ENCODE measurements at regions not wholly inside any gene's neighbourhood (a gene's known extent, or its start where the extent isn't known, plus 50 kb on each side); places are given as distances from the start of the nearest gene placed in this dataset.

GRCh38 chrX:5068550-5068949 lies 1160.1 kb downstream of the NLGN4X start:
- no peaks in the 10 kb centered on the region for H3K4me1 ChIP-seq (ENCODE audit: control insufficient read depth, insufficient read depth, low read length)
- no peak overlapping the region for H3K4me3 ChIP-seq (ENCODE audit: low read length in 2 of 2)
- H3K9ac ChIP-seq (ENCODE audit: low read length in 2 of 2), result no peak overlapping the region

GRCh38 chrX:5057786-5058185 lies 1170.9 kb downstream of the NLGN4X start:
- Histone ChIP-seq H3K36me3 (ENCODE audit: control insufficient read depth in 2 of 2, insufficient read depth in 2 of 2, low read length in 2 of 2) (no peaks in the 10 kb centered on the region), H3K27ac (ENCODE audit: low read length) (no peak overlapping the region), H3K9ac (ENCODE audit: low read length in 2 of 2) (no peak overlapping the region), H3K9me3 (ENCODE audit: control insufficient read depth in 2 of 2, low read length in 2 of 2) (no peaks in the 10 kb centered on the region), H3K4me3 (ENCODE audit: low read length in 2 of 2) (no peak overlapping the region), H3K27me3 (ENCODE audit: control insufficient read depth in 1 of 2, insufficient read depth in 2 of 2, low read length in 2 of 2) (no peaks in the 10 kb centered on the region), H3K4me1 (ENCODE audit: control insufficient read depth, insufficient read depth, low read length) (no peaks in the 10 kb centered on the region)

More at GRCh38 chrX:5068550-5068949, 1160.1 kb downstream of the NLGN4X start:
- no peak overlapping the region for H3K27ac ChIP-seq (ENCODE audit: low read length)
- H3K9me3 ChIP-seq (ENCODE audit: control insufficient read depth in 2 of 2, low read length in 2 of 2), result no peaks in the 10 kb centered on the region
- no peaks in the 10 kb centered on the region for H3K27me3 ChIP-seq (ENCODE audit: control insufficient read depth in 1 of 2, insufficient read depth in 2 of 2, low read length in 2 of 2)
- no peaks in the 10 kb centered on the region for H3K36me3 ChIP-seq (ENCODE audit: control insufficient read depth in 2 of 2, insufficient read depth in 2 of 2, low read length in 2 of 2)

GRCh38 chrX:5054852-5055251 lies 1173.8 kb downstream of the NLGN4X start:
- Histone ChIP-seq H3K4me3 (ENCODE audit: low read length in 2 of 2) (no peak overlapping the region), H3K4me1 (ENCODE audit: control insufficient read depth, insufficient read depth, low read length) (no peaks in the 10 kb centered on the region), H3K9ac (ENCODE audit: low read length in 2 of 2) (no peak overlapping the region), H3K36me3 (ENCODE audit: control insufficient read depth in 2 of 2, insufficient read depth in 2 of 2, low read length in 2 of 2) (no peaks in the 10 kb centered on the region), H3K27me3 (ENCODE audit: control insufficient read depth in 1 of 2, insufficient read depth in 2 of 2, low read length in 2 of 2) (no peaks in the 10 kb centered on the region), H3K27ac (ENCODE audit: low read length) (no peak overlapping the region), H3K9me3 (ENCODE audit: control insufficient read depth in 2 of 2, low read length in 2 of 2) (no peaks in the 10 kb centered on the region)

- Histone ChIP-seq H3K9ac (ENCODE audit: low read length in 2 of 2) (no peak overlapping the region), H3K27ac (ENCODE audit: low read length) (no peak overlapping the region), H3K36me3 (ENCODE audit: control insufficient read depth in 2 of 2, insufficient read depth in 2 of 2, low read length in 2 of 2) (no peaks in the 10 kb centered on the region), H3K4me1 (ENCODE audit: control insufficient read depth, insufficient read depth, low read length) (no peaks in the 10 kb centered on the region), H3K4me3 (ENCODE audit: low read length in 2 of 2) (no peak overlapping the region), H3K27me3 (ENCODE audit: control insufficient read depth in 1 of 2, insufficient read depth in 2 of 2, low read length in 2 of 2) (no peaks in the 10 kb centered on the region), H3K9me3 (ENCODE audit: control insufficient read depth in 2 of 2, low read length in 2 of 2) (no peaks in the 10 kb centered on the region)
Measured at GRCh38 chrX:5051831-5052491, 1176.7 kb downstream of the NLGN4X start.

- no peaks in the 10 kb centered on the region for H3K36me3 ChIP-seq (ENCODE audit: control insufficient read depth in 2 of 2, insufficient read depth in 2 of 2, low read length in 2 of 2)
- no peaks in the 10 kb centered on the region for H3K27me3 ChIP-seq (ENCODE audit: control insufficient read depth in 1 of 2, insufficient read depth in 2 of 2, low read length in 2 of 2)
- H3K27ac ChIP-seq (ENCODE audit: low read length), result no peak overlapping the region
- H3K4me3 ChIP-seq (ENCODE audit: low read length in 2 of 2), result no peak overlapping the region
- no peaks in the 10 kb centered on the region for H3K9me3 ChIP-seq (ENCODE audit: control insufficient read depth in 2 of 2, low read length in 2 of 2)
- no peaks in the 10 kb centered on the region for H3K4me1 ChIP-seq (ENCODE audit: control insufficient read depth, insufficient read depth, low read length)
- H3K9ac ChIP-seq (ENCODE audit: low read length in 2 of 2), result no peak overlapping the region
Measured at GRCh38 chrX:5042563-5042962, 1186.1 kb downstream of the NLGN4X start.

GRCh38 chrX:5031792-5032191 lies 1196.9 kb downstream of the NLGN4X start:
- Histone ChIP-seq H3K9ac (ENCODE audit: low read length in 2 of 2) (no peak overlapping the region), H3K27me3 (ENCODE audit: control insufficient read depth in 1 of 2, insufficient read depth in 2 of 2, low read length in 2 of 2) (no peaks in the 10 kb centered on the region), H3K9me3 (ENCODE audit: control insufficient read depth in 2 of 2, low read length in 2 of 2) (no peaks in the 10 kb centered on the region), H3K36me3 (ENCODE audit: control insufficient read depth in 2 of 2, insufficient read depth in 2 of 2, low read length in 2 of 2) (no peaks in the 10 kb centered on the region), H3K27ac (ENCODE audit: low read length) (no peak overlapping the region), H3K4me1 (ENCODE audit: control insufficient read depth, insufficient read depth, low read length) (no peaks in the 10 kb centered on the region), H3K4me3 (ENCODE audit: low read length in 2 of 2) (no peak overlapping the region)

- Histone ChIP-seq H3K27ac (ENCODE audit: low read length) (no peak overlapping the region), H3K9me3 (ENCODE audit: control insufficient read depth in 2 of 2, low read length in 2 of 2) (no peaks in the 10 kb centered on the region), H3K36me3 (ENCODE audit: control insufficient read depth in 2 of 2, insufficient read depth in 2 of 2, low read length in 2 of 2) (no peaks in the 10 kb centered on the region), H3K9ac (ENCODE audit: low read length in 2 of 2) (no peak overlapping the region), H3K4me1 (ENCODE audit: control insufficient read depth, insufficient read depth, low read length) (no peaks in the 10 kb centered on the region), H3K27me3 (ENCODE audit: control insufficient read depth in 1 of 2, insufficient read depth in 2 of 2, low read length in 2 of 2) (no peaks in the 10 kb centered on the region), H3K4me3 (ENCODE audit: low read length in 2 of 2) (no peak overlapping the region)
Measured at GRCh38 chrX:5015451-5015850, 1213.2 kb downstream of the NLGN4X start.

- Histone ChIP-seq H3K4me1 (ENCODE audit: control insufficient read depth, insufficient read depth, low read length) (no peaks in the 10 kb centered on the region), H3K9me3 (ENCODE audit: control insufficient read depth in 2 of 2, low read length in 2 of 2) (peaks cover 0 to 5% of the 10 kb centered on the region in 2 donors), H3K9ac (ENCODE audit: low read length in 2 of 2) (no peak overlapping the region), H3K4me3 (ENCODE audit: low read length in 2 of 2) (no peak overlapping the region), H3K27ac (ENCODE audit: low read length) (no peak overlapping the region), H3K27me3 (ENCODE audit: control insufficient read depth in 1 of 2, insufficient read depth in 2 of 2, low read length in 2 of 2) (no peaks in the 10 kb centered on the region), H3K36me3 (ENCODE audit: control insufficient read depth in 2 of 2, insufficient read depth in 2 of 2, low read length in 2 of 2) (no peaks in the 10 kb centered on the region)
Measured at GRCh38 chrX:4994855-4995254, 1233.8 kb downstream of the NLGN4X start.

- H3K9ac ChIP-seq (ENCODE audit: low read length in 2 of 2), result no peak overlapping the region
- no peak overlapping the region for H3K4me3 ChIP-seq (ENCODE audit: low read length in 2 of 2)
- no peaks in the 10 kb centered on the region for H3K27me3 ChIP-seq (ENCODE audit: control insufficient read depth in 1 of 2, insufficient read depth in 2 of 2, low read length in 2 of 2)
- no peak overlapping the region for H3K27ac ChIP-seq (ENCODE audit: low read length)
- H3K4me1 ChIP-seq (ENCODE audit: control insufficient read depth, insufficient read depth, low read length), result no peaks in the 10 kb centered on the region
- no peaks in the 10 kb centered on the region for H3K9me3 ChIP-seq (ENCODE audit: control insufficient read depth in 2 of 2, low read length in 2 of 2)
- H3K36me3 ChIP-seq (ENCODE audit: control insufficient read depth in 2 of 2, insufficient read depth in 2 of 2, low read length in 2 of 2), result no peaks in the 10 kb centered on the region
Measured at GRCh38 chrX:4978613-4979012, 1250.1 kb downstream of the NLGN4X start.

GRCh38 chrX:4971646-4972045 lies 1257.0 kb downstream of the NLGN4X start:
- no peaks in the 10 kb centered on the region for H3K4me1 ChIP-seq (ENCODE audit: control insufficient read depth, insufficient read depth, low read length)
- H3K9ac ChIP-seq (ENCODE audit: low read length in 2 of 2), result no peak overlapping the region
- no peak overlapping the region for H3K4me3 ChIP-seq (ENCODE audit: low read length in 2 of 2)
- no peak overlapping the region for H3K27ac ChIP-seq (ENCODE audit: low read length)
- no peaks in the 10 kb centered on the region for H3K27me3 ChIP-seq (ENCODE audit: control insufficient read depth in 1 of 2, insufficient read depth in 2 of 2, low read length in 2 of 2)
- no peaks in the 10 kb centered on the region for H3K36me3 ChIP-seq (ENCODE audit: control insufficient read depth in 2 of 2, insufficient read depth in 2 of 2, low read length in 2 of 2)
- H3K9me3 ChIP-seq (ENCODE audit: control insufficient read depth in 2 of 2, low read length in 2 of 2), result peaks cover 0 to 4% of the 10 kb centered on the region in 2 donors

GRCh38 chrX:4964112-4964511 lies 1250.7 kb upstream of the PRKX start:
- no peaks in the 10 kb centered on the region for H3K4me1 ChIP-seq (ENCODE audit: control insufficient read depth, insufficient read depth, low read length)
- no peak overlapping the region for H3K4me3 ChIP-seq (ENCODE audit: low read length in 2 of 2)
- H3K9me3 ChIP-seq (ENCODE audit: control insufficient read depth in 2 of 2, low read length in 2 of 2), result peaks cover 0 to 2% of the 10 kb centered on the region in 2 donors
- no peaks in the 10 kb centered on the region for H3K36me3 ChIP-seq (ENCODE audit: control insufficient read depth in 2 of 2, insufficient read depth in 2 of 2, low read length in 2 of 2)
- no peaks in the 10 kb centered on the region for H3K27me3 ChIP-seq (ENCODE audit: control insufficient read depth in 1 of 2, insufficient read depth in 2 of 2, low read length in 2 of 2)
- H3K9ac ChIP-seq (ENCODE audit: low read length in 2 of 2), result no peak overlapping the region
- no peak overlapping the region for H3K27ac ChIP-seq (ENCODE audit: low read length)

Measured in stomach smooth muscle (tissue), 2 donors.